NCI-H510A treated with DMSO at 0.1 percent for 48 hours (cell line): ENCODE measurements at regions not wholly inside any gene's neighbourhood (a gene's known extent, or its start where the extent isn't known, plus 50 kb on each side); places are given as distances from the start of the nearest gene placed in this dataset.

Experiments
- DNase-seq: peaks from one replicate; lab custom pipeline; 2025; lab: John Stamatoyannopoulos, UW

DNA sequence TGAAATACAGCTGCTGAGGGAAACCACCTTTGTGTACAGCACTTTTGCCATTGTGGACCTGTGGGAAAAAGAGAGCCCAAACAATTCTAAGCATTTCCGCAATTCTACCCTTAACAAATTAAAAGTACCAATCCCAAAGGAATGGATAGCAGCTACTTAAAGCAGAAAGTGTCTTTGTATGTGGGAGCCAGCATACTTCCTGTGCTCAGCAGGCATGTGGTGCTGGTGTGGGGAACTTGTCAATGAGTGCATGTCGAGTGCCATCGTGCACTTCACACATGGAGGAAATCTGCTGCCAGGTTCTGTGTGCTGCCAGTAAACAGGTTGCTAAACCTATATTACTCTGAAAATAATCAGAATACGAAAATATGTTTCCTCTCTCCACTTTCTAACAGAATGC, 399.0 kb downstream of the LRRC70 start:
- DNase-seq, result peak; percentile 31

GRCh38 chr5:62974623-62975022, 396.0 kb downstream of the LRRC70 start:
- DNase-seq, result no peak

DNA sequence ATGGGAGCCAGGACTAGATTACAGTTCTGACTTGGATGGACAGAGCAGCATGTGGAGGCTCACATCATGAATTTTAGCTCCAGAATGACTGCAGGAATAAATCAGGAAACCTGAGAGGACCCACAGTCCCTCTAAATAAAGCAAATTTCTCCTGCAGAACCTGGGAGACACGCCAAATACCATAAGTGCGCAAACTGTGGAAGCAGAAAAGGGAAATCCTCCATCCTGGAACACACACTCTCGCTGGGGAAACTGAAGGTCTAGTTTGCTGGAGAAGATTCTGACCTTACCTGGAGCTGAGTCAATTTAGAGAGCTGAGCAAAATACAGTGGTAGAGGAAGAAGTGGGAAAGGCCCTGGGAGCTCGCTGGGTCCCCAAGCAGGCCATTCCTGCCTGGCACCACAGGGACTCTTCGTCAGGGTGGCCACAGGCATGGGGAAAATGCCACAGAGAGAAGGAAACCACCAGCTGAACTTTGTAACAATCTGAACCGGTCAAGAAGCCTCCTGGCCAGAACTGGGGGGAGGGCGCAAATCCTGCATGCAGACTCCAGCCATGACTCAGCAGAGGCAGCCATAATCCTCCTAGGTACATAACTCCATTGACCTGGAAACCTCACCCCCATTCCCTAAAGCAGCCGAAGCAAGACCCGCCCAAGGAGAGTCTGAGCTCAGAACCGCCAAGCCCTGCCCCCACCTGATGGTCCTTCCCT, 390.9 kb downstream of the LRRC70 start:
- no peak for DNase-seq

DNA sequence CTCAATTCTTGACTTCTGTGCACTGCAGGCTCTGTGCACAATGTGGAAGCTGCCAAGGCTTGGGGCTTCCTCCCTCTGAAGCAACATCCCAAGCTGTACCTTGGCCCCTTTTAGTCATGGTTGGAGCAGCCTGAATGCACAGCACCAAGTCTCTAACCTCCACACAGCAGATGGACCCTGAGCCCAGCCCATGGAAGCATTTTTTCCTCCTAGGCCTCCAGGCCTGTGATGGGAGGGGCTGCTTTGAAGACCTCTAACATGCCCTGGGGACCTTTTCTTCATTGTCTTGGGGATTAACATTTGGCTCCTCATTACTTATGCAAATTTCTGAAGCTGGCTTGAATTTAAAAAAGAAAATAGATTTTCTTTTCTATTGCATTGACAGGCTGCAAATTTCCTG, 385.8 kb downstream of the LRRC70 start:
- no peak for DNase-seq

DNA sequence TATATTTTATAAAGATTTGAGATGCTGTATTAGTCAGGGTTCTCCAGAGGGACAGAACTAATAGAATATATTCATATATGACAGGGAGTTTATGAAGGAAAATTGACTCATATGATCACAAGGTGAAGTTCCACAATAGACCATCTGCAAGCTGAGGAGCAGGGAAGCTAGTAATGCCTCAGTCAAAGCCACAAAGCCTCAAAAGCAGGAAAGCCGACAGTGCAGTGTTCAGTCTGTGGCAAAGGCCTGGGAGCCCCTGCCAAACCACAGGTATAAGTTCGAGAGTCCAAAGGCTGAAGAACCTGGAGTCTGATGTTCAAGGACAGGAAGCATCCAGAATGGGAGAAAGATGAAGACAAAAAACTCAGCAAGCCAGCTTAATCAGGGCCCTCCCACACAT, 382.2 kb downstream of the LRRC70 start:
- DNase-seq, result no peak

DNA sequence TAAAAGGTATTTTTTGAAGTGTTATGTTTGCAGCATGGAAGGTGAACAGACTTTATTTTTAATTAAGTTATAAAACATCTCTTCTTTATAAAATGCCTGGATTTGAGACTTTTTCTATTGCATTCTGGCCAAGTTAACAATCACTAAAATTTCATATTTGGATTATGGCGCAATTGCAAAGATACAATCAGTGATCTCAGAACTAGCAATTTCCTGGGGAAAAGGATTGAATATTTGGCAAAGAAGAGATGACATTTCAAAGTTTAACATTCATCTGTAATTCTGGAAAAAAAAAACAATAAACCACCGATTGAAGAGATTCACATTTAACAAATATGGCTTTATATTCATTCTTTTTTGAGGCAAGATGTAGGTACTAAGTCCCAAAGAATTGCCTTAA, 378.0 kb downstream of the LRRC70 start:
- no peak for DNase-seq

- no peak for DNase-seq
These were observed 376.0 kb downstream of the LRRC70 start for GRCh38 chr5:62954578-62954977.

DNA sequence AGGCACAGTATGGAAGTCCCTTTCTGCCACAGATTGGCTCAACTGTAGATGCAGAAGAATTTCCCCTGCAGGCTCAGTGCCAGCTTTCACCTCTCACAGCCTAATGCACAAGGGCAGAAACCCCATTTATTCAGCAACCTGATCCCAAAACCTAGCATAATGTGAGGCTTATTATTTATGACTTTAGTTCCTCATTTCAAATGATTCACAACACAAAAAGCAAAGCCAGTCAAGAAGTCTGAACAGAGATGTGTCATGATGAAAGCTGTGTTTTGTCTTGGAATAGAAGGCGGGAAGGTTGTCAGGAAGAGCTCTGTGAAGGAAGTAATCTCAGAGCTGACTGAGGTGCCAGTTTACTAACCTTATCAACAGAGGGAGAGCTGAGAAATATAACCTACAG, 369.7 kb downstream of the LRRC70 start:
- DNase-seq, result no peak

- DNase-seq, result no peak
These were observed 363.8 kb downstream of the LRRC70 start for GRCh38 chr5:62942384-62942783.

DNA sequence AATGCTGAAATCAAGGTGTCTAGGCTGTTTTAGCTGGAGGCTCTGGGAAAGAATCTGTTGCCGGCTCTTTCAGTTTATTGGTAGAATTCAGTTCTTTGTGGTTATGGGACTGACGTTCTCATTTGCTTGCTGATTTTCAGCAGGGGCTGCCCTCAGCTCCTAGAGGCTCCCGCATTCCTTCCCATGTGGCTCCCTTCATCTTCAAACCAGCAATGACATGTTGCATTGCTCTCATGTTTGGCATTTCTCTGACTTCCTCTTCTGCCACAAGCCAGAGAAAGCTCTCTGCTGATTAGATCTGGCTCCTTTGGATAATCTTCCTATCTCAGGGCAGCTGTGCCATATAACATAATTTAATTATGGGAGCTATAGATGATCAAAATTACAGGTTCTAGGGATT, 360.3 kb downstream of the LRRC70 start:
- DNase-seq, result no peak

- DNase-seq, result no peak
These were observed 359.3 kb downstream of the LRRC70 start for GRCh38 chr5:62937661-62938558.

- no peak for DNase-seq
These were observed 357.0 kb downstream of the LRRC70 start for GRCh38 chr5:62935660-62936059.

GRCh38 chr5:62934319-62934718, 355.7 kb downstream of the LRRC70 start:
- no peak for DNase-seq

DNA sequence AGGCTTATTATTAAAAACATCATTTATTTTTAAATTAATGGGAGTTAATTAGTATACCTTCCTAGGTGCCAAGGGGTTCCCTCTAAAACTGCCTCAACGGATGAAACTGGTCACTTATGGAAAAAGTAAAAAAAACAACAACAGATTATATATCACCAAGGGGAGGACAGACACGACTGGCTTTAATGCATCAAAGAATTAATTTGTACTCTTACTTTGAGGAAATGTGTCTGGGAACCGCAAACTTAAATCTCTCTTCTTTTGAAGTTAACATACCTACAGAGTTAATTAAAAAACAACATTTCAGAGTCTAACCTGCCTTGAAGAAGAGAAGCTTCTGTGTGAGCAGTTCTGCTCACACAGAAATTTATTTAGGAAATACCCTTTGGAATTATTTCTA, 354.6 kb downstream of the LRRC70 start:
- no peak for DNase-seq

DNA sequence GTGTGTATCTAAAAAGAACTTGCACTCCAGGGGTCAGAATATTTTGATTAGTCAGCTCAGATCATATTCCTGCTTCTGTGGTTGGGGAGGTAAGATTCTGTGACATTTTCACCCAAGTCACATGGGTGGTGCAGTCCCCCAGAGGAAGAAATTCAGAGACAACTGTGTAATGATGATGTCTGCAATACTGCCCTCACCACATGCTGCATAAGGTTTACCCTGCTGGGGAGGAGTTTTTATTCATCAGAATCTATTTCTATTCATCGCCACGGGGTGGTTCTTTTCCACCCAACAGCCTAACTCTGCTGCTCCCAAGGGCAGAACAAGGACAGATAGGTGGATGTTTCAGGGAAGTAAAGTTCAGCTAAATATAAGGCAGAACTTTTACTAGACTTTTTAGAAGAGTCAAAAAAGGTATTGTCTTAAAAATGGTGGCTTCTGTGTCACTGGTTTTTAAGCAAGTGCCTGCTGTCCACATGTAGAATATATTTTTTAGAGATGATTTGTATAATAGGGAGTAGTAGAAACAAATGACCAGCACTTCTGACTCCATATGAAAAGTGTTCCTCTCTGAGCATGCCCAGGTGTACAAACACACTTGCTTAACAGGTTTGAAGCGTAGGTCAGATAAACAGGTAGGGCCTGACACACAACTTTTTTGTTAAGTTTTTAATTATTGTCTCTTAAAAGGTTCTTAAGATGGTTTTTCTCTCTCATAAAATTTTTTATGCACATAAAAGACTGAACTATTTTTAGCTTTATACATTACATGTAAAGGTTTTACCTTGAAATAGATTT, 352.7 kb downstream of the LRRC70 start:
- DNase-seq, result peak; percentile 25

DNA sequence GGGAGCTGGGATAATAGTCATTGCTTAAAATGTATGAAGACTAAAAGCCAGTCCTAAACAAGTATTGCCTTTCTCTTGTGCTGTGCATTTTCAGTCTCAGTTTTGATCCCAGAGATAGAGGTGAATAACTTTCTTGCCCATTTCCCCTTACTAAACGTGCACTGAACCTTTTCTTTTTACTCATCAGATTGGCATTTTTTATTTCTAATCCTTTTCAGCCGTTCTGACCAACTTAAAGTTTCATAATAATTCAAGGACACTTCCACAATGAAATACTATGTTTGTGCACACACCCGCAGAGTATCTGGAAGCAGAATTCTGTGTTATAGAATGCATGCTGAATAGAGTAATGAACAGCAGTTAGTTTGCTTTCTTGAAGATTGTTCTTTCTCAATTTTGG, 343.6 kb downstream of the LRRC70 start:
- no peak for DNase-seq

DNA sequence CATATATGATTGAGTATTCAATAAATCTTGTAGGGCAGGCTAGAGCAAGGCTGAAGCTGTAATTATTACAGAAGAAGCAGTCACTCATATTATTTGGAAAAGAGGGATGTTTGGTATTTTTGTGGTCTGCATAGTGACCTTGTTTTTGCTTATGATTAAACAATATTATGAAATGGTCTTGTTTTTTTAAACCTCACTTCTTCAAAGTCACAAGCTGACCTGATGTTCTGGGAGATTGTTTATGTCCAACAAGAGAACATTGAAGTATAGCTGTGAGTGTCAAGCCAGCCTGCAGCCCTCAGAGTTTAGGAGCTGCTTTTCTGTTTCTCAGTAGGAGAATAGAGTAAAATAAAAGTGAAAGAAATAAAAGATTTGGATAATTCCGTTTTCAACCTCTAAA, 342.2 kb downstream of the LRRC70 start:
- DNase-seq, result no peak

DNA sequence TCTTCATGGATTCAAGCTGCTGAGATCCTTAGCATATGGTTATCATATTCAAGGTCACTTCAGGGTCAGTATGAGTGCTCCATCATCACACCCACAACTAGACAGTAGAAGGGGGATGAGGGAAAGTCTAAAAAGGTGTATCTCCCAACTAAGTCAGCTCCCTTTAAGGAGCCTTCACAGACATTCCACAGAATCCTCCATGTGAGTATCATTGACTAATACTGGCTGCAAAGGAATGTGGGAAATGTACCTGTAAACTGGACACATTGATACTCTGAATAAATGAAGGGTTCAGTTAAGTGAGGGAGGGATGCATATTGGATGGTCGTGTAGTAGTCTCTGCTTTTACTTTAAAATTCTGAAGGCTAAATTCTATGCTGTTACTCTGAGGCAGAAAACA, 330.7 kb downstream of the LRRC70 start:
- DNase-seq, result no peak

- no peak for DNase-seq
These were observed 323.5 kb downstream of the LRRC70 start for GRCh38 chr5:62902126-62902525.

GRCh38 chr5:62900976-62901375, 322.4 kb downstream of the LRRC70 start:
- no peak for DNase-seq

- DNase-seq, result no peak
These were observed 317.7 kb downstream of the LRRC70 start for GRCh38 chr5:62896121-62896893.
